GM19372 (cell line): ENCODE measurements at regions not wholly inside any gene's neighbourhood (a gene's known extent, or its start where the extent isn't known, plus 50 kb on each side); places are given as distances from the start of the nearest gene placed in this dataset.
"Not testable (repeated sequence)": the region's sequence is repeated elsewhere in the genome, so short reads cannot be mapped to it uniquely, and the experiment has no call there.

ENCODE experiments used
- ATAC-seq: cut with Tn5 transposase; IDR thresholded peaks from one replicate; pipeline ENCODE4 v1.9.1; 2021; ENCODE audit warnings: mild to moderate bottlenecking, low read depth, moderate library complexity; ENCODE audit not compliant: unreplicated experiment

DNA sequence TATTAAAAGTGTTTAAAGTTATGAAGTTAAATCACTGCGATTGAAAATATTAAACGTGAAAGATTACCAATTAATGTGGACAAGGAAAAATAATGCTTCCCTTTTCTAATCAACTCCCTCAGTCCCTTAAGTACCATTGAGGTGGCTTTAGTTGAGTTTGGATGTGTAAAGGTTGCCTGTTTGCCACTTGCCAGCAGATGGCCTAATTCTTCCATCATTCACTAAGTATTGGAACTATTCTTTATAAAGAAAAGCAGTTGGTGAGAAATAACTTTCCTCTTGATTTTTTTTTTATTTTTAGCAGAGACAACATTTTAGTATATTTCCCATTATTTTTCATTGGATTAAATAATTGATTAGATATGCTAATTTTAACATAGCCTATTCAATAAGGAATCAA lies 295.9 kb upstream of the TACR3 start:
- ATAC-seq = no peak

DNA sequence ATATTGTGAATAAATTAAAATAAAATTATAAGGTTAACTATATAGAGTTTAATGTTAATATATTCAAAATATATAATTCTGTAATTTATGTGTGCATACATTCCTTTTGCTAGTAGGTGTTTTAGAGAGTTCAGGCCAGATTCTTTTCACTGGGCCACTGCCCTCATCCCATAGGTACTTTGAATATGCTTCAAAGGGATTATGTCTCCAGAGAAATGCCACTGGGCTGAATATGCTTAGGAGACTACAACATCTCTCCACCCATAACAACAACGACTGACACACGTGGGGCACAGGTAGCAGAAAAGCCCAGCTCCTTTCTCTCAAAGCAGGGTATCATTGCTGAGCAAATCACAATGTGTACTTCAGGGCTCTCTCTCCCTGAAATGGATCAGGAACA lies 290.9 kb upstream of the TACR3 start:
- no peak for ATAC-seq

DNA sequence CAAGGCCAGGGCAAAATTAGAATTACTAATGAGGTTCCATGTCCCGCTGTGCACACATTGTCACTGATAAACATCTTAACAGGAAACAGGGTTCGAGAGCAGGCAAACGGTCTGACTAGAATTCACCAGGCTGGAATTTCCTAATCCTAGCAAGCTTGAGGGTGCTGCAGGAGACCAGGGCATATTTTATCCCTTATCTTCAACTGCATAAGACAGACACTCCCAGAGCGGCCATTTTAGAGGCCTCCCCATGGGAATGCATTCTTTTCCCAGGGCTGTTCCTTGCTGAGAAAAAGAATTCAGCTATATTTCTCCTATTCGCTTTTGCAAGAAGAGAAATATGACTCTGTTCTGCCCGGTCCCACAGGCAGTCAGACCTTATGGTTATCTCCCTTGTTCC lies 282.5 kb upstream of the TACR3 start:
- not testable (repeated sequence) for ATAC-seq

DNA sequence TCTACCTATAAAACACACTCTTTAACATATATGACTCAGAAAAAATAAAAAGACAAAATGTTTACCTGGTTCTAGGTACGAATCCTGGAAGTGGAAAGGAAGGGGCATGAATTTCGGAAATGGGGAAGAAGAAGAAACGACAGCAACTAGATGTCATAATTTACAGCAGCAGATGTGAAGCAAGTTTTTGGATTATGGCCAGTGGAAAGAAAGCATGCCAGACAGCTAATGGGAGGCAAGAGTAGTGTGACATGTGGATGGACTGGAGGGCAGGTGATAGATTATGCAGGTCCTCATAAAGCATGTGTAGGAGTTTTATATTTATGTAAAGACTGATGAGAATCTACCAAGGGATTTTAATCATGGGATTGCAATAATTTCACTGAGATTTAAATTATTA lies 279.0 kb upstream of the TACR3 start:
- no peak for ATAC-seq

DNA sequence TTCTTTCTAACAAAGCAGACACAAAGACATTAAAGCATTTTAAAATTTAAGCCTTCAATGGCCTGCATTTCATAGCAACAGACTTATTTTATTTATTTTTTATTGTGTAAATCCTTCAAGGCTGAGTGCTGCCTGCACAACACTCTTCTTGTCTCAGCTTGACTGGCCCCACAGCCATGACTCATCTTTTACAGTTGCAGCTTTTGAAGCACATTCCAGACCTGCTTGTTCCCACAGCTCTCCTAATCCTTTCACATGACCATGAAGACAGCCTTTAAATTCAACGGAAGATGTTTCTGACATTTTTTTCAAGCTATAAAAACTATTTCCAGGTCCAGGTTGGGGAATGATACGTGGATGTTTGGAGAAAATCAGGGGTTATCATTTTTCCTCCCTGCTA lies 276.9 kb upstream of the TACR3 start:
- no peak for ATAC-seq

DNA sequence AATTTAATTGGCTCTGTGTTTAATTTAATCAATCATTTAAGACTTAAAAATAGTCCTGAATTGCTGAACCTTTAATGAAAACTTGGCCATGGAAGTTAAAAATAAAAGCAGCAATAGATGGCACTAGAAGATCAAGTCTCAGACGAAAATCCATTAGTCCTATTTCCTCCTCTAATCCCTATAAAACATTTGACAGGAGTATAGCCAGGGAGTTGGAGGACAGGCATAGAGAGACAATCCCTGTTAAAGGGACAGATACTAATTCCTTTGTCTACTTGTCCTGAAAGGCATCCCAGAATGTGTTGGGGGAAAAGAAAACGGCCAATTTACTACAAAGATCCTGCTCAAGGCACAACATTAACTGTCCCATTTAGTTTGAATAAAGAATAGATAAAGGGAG lies 276.3 kb upstream of the TACR3 start:
- ATAC-seq = no peak

DNA sequence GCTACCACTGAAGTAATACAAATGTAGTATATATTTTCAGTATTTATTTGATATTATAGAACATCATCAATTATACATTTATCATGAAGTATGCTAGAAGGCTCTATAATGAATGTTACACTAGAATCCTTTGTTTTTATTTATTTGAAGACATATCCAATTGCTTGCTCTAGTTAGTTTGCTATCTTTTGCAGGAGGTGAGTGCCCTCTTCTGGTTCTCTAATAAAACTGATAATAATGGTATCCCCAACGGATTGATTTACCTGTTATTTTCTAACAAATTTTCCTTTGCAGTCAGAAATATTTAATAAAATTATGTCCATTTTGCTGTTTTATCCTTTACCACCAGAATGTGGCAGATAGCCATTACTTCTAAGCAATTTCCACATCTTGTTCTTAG lies 274.3 kb upstream of the TACR3 start:
- ATAC-seq = no peak

DNA sequence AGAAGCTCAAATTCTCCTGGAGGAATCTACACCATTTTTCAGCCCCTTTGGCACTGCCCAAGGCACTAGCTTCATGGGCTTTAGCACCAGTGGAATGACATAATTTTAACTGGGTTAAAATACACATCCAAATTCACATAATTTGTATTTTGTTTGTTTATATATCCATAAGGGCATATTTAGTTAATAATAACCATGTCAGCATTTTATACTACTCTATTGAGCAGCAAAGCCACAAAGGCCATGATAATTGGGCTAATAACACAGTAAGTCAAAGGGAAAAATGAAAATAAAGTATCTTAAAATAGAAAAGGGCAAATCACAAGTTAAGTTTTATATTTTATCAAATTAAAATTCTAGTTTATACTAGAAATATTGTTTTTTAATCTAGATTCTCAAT lies 262.7 kb upstream of the TACR3 start:
- no peak for ATAC-seq

DNA sequence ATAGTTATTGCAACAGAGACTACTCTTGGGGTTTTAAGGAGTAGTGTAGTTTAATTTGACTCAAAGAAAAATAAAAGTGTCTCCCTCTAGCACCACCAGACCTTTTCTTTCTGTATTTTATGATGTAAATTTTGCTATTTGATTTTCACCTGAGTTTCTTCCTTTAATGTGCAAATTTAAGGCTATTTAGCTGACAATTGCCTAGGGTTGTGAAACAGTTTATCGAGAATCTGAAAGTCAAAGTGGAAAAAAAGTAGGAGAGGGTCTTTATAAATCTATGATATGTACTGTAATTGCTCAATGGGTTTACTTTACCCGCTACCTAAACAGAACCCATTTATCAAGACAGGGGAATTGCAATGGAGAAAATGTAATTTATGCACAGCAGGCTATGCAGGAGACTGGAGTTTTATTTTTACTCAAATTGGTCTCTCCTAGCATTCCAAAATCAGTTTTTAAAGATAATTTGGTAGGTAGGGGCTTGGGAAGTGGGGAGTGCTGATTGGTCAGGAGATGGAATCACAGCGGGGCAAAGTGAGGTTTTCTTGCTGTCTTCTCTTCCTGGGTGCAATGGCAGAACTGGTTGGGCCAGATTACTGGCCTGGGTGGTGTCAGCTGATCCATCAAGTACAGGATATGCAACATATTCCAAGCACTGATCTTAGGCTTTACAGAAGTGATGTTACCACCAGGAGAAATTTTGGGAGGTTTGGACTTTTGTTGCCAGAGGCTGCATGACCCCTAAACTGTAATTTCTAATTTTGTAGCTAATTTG lies 228.6 kb upstream of the TACR3 start:
- ATAC-seq = no peak

DNA sequence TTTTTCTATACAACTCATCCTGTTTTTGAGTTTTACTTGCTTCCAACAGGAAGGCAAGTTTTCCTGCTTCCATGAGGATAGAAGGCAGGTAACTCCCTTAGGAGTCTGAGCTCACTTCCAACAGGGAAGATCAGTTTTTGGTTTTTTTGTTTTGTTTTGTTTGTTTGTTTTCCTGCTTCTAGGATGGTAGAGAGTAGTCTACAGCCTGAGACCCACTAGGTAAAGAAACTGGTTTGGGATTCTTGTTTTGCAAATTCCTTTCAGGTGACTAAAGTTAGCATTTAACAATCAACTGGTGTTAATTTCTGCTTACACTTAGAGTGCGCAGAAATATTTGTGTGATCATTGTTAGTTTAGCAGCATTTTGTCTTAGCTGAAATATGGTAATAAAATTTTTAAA lies 227.8 kb upstream of the TACR3 start:
- ATAC-seq = no peak

DNA sequence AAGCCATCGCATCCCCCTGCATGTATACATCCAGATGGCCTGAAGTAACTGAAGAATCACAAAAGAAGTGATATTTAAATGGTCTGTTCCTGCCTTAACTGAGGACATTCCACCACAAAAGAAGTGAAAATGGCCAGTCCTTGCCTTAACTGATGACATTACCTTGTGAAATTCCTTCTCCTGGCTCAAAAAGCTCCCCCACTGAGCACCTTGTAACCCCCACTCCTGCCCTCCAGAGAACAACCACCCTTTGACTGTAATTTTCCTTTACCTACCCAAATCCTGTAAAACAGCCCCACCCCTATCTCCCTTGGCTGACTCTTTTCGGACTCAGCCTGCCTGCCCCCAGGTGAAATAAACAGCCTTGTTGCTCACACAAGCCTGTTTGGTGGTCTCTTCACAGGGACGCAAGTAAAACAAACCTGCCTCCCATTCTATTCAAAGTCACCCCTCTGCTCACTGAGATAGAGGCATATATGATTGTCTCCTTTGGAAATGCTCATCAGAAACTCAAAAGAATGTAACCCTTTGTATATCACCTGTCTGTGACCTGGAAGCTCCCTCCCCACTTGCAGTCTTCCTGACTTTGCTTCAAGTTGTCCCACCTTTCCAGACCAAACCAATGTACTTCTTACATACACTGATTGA lies 227.0 kb upstream of the TACR3 start:
- not testable (repeated sequence) for ATAC-seq

DNA sequence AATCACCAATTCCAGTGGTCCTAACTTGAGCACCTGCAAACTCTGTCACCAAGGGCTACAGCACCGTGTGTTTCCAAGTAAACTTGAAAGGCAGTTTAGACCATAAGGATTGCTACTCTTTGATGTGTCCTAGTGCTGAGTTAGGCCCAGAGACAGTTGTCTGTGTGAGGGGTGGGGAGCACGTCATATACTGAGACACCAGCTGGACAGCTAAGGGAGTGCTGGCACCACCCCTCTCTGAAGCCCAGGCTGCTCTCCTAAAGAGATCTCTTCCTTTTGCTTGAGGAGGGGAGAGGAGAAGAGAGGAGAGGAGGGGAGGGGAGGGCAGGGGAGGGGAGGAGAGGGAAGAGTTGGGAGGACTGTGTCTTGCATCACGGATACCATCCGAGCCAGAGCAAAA lies 218.7 kb upstream of the TACR3 start:
- ATAC-seq = no peak

DNA sequence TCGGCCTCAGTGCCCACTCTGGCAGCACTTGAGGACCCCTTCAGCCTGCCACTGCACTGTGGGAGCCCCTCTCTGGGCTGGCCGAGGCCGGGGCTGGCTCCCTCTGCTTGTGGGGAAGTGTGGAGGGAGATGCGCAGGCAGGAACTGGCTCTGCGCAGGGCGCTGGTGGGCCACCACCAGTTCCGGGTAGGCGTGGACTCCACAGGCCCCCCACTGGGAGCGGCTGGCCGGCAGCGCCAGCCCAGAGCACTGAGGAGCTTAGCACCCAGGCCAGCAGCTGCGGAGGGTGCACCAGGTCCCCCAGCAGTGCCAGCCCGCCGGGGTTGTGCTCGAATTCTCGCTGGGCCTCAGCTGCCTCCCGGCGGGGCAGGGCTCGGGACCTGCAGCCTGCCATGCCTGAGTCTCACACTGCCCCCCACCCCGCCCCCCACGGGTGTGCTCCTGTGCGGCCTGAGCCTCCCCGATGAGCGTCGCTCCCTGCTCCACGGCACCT lies 216.9 kb upstream of the TACR3 start:
- ATAC-seq = no peak

DNA sequence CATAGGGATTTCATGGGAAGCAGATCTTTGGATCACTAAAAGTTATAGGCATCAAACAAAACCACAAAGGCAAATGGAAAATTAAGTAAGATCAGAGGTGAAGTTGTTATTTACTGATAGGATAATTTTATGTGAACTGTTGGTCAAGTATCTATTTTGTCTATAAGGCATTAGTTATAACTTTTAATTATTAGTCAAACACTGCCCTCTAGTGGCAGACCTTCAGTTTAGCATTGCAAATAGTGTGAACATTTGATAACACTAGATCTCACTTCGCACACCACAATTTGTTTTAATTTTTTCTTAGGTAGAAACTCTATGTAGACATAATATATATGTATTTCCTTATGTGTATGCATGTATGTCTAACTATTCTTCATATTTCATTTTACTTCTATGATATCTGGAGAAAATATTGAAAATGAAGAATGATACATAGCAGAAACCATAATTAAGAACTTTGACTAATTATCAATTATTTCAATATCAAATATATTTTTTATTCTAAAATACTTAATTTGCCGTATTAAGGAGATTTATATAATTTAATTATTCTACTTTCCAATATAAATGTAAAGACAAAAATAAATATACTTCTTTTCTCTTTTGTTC lies 214.5 kb upstream of the TACR3 start:
- ATAC-seq = peak; percentile 83

DNA sequence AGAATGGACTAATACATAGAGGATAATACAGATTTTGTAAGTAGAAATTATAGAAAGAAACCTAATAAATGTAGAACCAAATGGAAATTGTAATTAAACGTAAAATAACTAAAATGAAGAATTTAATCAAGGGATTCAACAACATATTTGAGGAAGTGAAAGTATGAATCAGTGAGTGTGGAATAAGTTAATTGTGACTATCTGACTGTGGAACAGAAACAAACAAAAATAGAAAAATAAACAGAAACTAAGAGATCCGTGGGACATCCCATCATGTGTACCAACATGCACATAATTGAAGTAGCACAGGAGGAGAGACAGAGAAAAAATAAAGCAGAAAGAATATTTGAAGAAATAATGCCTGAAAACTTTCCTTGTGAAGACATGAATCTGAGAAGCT lies 208.6 kb upstream of the TACR3 start:
- ATAC-seq = no peak

DNA sequence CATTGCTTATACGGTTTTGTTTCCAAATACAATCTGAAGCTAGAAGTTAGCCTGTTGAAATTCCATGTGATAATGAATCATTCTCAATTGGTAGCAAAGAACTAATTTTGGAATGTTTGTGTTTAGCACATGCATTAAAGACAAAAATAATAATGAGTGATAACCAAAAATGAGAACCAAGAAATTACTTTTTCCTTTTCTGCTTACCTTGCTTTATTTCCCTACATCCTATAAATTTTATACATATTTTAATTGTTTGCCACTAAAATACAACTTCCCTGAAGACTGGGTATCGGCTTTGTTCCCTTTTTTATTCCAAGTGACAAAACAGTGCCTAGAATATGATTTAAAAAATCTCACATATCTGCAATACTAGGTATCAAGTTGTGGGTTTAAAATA lies 203.8 kb upstream of the TACR3 start:
- no peak for ATAC-seq

DNA sequence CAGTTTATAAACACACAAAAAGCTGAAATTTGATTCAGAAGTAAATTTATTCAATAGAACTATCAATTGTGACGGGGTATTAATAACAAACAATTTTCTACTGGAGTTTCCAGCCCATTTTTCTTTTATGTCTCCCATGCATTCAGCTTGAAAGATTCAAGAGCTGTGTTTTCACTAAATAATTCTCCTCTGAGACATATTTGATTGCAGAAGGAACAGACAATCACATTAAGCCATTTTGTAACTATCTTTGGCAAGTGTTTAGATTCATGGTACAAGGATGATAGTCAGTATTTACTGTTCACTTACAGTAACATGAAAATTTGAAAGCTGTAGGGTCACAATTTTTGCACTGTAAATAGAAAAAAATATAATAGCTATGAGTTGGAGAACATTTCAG lies 198.4 kb upstream of the TACR3 start:
- ATAC-seq = no peak

DNA sequence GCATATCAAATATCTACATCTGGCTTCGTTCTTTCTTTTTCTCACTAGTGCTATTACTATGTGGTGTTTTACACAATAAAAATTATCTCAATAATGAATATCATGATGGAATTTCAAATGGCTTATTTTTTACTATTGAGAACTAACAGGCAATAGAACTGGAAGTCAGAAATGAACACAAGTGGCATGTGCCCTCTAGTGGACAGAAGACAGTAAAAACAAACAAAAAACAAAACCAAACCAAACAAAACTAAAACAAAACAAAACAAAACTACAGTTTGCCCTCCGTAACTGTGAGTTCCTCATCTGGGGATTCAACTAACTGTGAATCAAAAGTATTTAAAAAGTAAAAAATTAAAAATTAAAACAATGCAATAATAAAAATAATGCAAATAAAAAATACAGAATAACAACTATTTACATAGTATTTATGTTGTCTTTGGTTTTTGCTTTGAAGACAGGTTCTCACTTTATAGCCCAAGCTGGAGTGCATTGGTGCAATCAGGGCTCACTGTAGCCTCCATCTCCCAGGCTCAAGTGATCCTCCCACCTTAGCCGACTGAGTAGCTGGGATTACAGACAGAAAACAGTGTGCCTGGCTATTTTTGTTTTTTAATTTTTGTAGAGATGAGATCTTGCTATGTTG lies 195.6 kb upstream of the TACR3 start:
- peak; percentile 80 for ATAC-seq

DNA sequence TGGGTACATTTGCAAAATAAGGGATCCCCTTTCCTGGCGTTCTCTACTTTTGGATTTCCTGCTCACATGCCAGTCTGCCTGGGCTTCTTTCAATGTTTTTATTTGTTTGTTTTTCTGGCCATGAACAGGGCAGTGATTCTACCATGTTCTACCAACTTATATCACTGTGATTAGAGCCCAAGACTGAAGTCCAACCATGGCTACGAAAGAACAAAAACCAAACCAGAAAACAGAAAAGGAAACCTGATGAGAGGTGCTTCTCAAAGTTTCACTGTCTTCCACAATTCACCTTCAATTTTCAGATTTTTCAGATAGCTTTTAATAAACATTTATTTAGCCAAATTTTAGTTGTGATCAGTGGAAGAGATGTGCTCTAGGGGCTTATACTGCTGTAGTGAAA lies 187.6 kb upstream of the TACR3 start:
- no peak for ATAC-seq

DNA sequence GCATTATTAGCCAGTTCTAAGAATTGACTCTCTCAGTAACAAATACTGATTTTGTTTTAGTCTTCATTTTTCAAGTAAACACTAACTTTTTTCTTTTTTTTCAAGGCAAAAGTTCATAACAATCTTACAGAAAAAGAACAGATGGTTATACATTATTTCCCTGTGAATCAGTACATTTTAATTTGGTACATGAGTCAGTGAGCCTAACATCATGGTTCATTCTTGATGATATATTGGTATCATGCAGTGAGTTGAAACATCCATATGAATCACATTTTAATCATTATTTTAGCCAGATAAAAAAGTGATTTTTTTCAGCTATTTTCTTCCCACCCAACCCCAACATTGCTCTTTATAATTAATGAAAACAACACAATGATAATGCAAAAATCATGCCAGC lies 184.3 kb upstream of the TACR3 start:
- no peak for ATAC-seq

DNA sequence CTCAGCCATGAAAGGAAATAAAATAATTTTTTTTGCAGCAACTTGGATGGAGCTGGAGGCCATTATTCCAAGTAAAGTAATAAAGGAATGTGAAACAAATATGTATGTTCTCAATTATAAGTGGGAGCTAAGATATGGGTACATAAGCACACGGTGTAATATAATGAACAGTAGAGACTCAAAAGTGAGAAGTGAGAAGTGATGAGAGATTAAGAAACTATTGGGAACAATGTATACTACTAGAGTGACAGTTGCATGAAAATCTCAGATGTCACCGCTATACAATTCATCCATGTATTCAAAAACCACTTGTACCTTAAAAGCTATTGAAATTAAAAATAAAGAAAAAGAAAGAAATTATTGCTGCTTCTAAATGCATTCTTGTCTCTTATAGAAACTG lies 182.9 kb upstream of the TACR3 start:
- ATAC-seq = no peak
